ENCODE measurements at regions not wholly inside any gene's neighbourhood (a gene's known extent, or its start where the extent isn't known, plus 50 kb on each side); places are given as distances from the start of the nearest gene placed in this dataset.

DNA sequence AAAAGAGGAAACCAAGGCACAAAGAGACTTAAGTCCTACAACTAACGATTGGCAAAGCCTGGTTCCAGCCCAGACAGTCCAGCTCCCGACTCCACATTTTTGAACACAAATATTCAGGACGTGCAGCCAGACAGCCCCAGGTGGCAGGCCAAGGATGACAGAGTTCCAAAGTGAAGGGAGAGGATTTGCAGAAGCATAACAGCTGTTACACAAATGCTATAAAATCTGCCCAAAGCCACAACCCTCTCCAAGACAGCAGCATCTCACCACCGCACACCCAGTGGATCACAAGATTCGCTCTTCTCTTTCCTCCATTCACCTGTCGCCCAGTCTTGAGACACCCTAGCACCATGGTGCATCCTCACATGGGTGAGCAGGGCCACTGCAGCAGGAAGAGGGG is 227.1 kb upstream of the ID2 start:
- Histone ChIP-seq H3K18ac (ENCODE audit: insufficient read length, low read depth, low read length) (no peak overlapping the region), H2BK5ac (ENCODE audit: insufficient read length, low read length) (no peak overlapping the region), H4K20me1 (ENCODE audit: control insufficient read depth, insufficient read depth, insufficient read length) (no peaks in the 10 kb centered on the region), H4K91ac (ENCODE audit: insufficient read length, low read depth, low read length) (no peak overlapping the region), H3K4me2 (ENCODE audit: insufficient read depth, insufficient read length, low read length) (no peak overlapping the region), H3K23ac (ENCODE audit: insufficient read length, low read depth, low read length) (no peak overlapping the region), H3K23me2 (ENCODE audit: insufficient read length, low read depth, low read length, poor library complexity, severe bottlenecking) (no peaks in the 10 kb centered on the region), H3K79me2 (ENCODE audit: insufficient read depth, low read length) (no peaks in the 10 kb centered on the region), H2AFZ (ENCODE audit: low read length) (no peak overlapping the region), H2AK5ac (ENCODE audit: insufficient read length, low read length) (no peak overlapping the region), H3K4ac (ENCODE audit: low read depth, low read length) (no peak overlapping the region), H3T11ph (ENCODE audit: low read length) (no peak overlapping the region), H4K8ac (replicated peaks; ENCODE audit: insufficient read length, low read depth, low read length) (no peak overlapping the region), H3K27ac (ENCODE audit: insufficient read length, low read depth, low read length) (no peak overlapping the region), H3K27me3 (ENCODE audit: insufficient read depth, low read length) (no peaks in the 10 kb centered on the region), H3K4me1 (ENCODE audit: insufficient read depth, low read length) (no peaks in the 10 kb centered on the region), H3K14ac (ENCODE audit: insufficient read depth, low read length) (no peak overlapping the region; the same call in 1 of the 2 replicates), H3K9me3 (ENCODE audit: control insufficient read depth, low read depth, low read length) (no peaks in the 10 kb centered on the region), H2BK12ac (ENCODE audit: insufficient read length, low read depth, low read length) (no peak overlapping the region), H3K9ac (ENCODE audit: extremely low read depth, insufficient read length, low read length) (no peak overlapping the region), H3K79me1 (ENCODE audit: insufficient read depth, low read depth, low read length, poor library complexity, severe bottlenecking) (no peaks in the 10 kb centered on the region), H2BK15ac (ENCODE audit: low read depth, low read length) (no peak overlapping the region), H2BK20ac (ENCODE audit: low read depth, low read length, poor library complexity, severe bottlenecking) (no peak overlapping the region), H2BK120ac (ENCODE audit: low read depth, low read length, poor library complexity, severe bottlenecking) (no peak overlapping the region), H3K56ac (ENCODE audit: insufficient read length, low read depth, low read length) (no peak overlapping the region), H4K5ac (ENCODE audit: insufficient read length, low read depth, low read length) (no peak overlapping the region)
- WGBS (ENCODE audit: extremely low coverage, insufficient read length, low lambda C conversion rate), result no CpG with 5 or more reads among the region's 6 CpGs
- Mint-ChIP-seq H3K9me3 (peaks cover 0 to 7% of the 10 kb centered on the region in 2 experiments; a peak in 2 of 5 replicates), H3K36me3 (ENCODE audit: insufficient read depth in 1 of 3, low read depth in 3 of 3) (0 out of 7 replicates have a peak, but pooled peaks cover 0 to 5% (median 0%) of the 10 kb centered on the region in 3 experiments), H3K4me3 (no peak overlapping the region), H3K27ac (no peak overlapping the region), H3K4me1 (peaks cover 7 to 11% of the 10 kb centered on the region in 2 experiments; a peak in 3 of 4 replicates), H3K27me3 (ENCODE audit: low read depth) (peaks cover 3% of the 10 kb centered on the region; the same call in 1 of the 2 replicates)
- TF ChIP-seq, protein P1, sequence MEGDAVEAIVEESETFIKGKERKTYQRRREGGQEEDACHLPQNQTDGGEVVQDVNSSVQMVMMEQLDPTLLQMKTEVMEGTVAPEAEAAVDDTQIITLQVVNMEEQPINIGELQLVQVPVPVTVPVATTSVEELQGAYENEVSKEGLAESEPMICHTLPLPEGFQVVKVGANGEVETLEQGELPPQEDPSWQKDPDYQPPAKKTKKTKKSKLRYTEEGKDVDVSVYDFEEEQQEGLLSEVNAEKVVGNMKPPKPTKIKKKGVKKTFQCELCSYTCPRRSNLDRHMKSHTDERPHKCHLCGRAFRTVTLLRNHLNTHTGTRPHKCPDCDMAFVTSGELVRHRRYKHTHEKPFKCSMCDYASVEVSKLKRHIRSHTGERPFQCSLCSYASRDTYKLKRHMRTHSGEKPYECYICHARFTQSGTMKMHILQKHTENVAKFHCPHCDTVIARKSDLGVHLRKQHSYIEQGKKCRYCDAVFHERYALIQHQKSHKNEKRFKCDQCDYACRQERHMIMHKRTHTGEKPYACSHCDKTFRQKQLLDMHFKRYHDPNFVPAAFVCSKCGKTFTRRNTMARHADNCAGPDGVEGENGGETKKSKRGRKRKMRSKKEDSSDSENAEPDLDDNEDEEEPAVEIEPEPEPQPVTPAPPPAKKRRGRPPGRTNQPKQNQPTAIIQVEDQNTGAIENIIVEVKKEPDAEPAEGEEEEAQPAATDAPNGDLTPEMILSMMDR (conservative IDR thresholded peaks at IDR 0.05), result no peak
- DNase-seq, result no peak

All from H9 (cell line).